SK-N-SH (cell line): ENCODE measurements at regions not wholly inside any gene's neighbourhood (a gene's known extent, or its start where the extent isn't known, plus 50 kb on each side); places are given as distances from the start of the nearest gene placed in this dataset.

Experiments
- CTCF ChIA-PET: fragments of 300-600, 350-600 bp; formaldehyde crosslinking; extraction: SDS; loops from one replicate; lab custom pipeline; 2021; lab: Yijun Ruan, JAX
- POLR2A ChIA-PET: fragments of 350-600 bp; sonication (Branson Sonifier 250); formaldehyde crosslinking; extraction: SDS; loops from one replicate; lab custom pipeline; 2020; ENCODE audit warnings: antibody characterized with exemption, inconsistent platforms; lab: Yijun Ruan, JAX
- DNase-seq: peaks from one replicate; pipeline ENCODE4 v3.0.0; 2012
- H2AFZ ChIP-seq: fragments of 200-600 bp; sonication (generic); 2 replicates; pipeline ENCODE4 v1.8.1; 2016; ENCODE audit warnings: antibody characterized with exemption, mild to moderate bottlenecking, low read depth
- H3F3A ChIP-seq: fragments of 200-600 bp; sonication (generic); replicated peaks from 2 replicates; pipeline ENCODE3; 2016; ENCODE audit warnings: antibody characterized with exemption, mild to moderate bottlenecking; ENCODE audit not compliant: insufficient read depth
- H3K27ac ChIP-seq, 2 experiments: fragments of 200-500 bp in 1 of 2; fragments of 200-600 bp in 1 of 2; sonication (Bioruptor generic) in 1 of 2; sonication (generic), shearing (Covaris generic) in 1 of 2; 2 replicates each; pipeline versions ENCODE4 v1.5.1 to v1.6.1; 2014 to 2016; ENCODE audit warnings: low read depth in 2 of 2, inconsistent platforms in 1 of 2, low read length in 1 of 2, mild to moderate bottlenecking in 1 of 2, mixed read lengths in 1 of 2
- H3K27me3 ChIP-seq: fragments of 200-600 bp; sonication (generic), shearing (Covaris generic); 2 replicates; pipeline ENCODE4 v1.6.1; 2016; ENCODE audit warnings: mixed run types; ENCODE audit not compliant: insufficient read depth
- H3K36me3 ChIP-seq, 2 experiments: fragments of 200-500 bp in 1 of 2; fragments of 200-600 bp in 1 of 2; sonication (Bioruptor generic) in 1 of 2; sonication (generic) in 1 of 2; replicated peaks in 1 of 2; 2 replicates each; pipeline versions ENCODE3 to v1.5.1; 2014 to 2016; ENCODE audit warnings: low read length in 1 of 2, mild to moderate bottlenecking in 1 of 2; ENCODE audit not compliant: insufficient read depth in 2 of 2, control insufficient read depth in 1 of 2
- H3K4me1 ChIP-seq, 2 experiments: fragments of 200-500 bp in 1 of 2; fragments of 200-600 bp in 1 of 2; sonication (Bioruptor generic) in 1 of 2; sonication (generic), shearing (Covaris generic) in 1 of 2; 2 replicates each; pipeline versions ENCODE4 v1.5.1 to v1.6.1; 2014 to 2016; ENCODE audit warnings: low read depth in 1 of 2, low read length in 1 of 2, mixed run types in 1 of 2; ENCODE audit not compliant: insufficient read depth in 2 of 2, control insufficient read depth in 1 of 2
- H3K4me2 ChIP-seq: fragments of 200-600 bp; sonication (generic), shearing (Covaris generic); 2 replicates; pipeline ENCODE4 v1.6.1; 2017; ENCODE audit warnings: mixed run types
- H3K4me3 ChIP-seq, 2 experiments: fragments of 200-500 bp in 1 of 2; fragments of 200-600 bp in 1 of 2; sonication (Bioruptor generic) in 1 of 2; sonication (generic), shearing (Covaris generic) in 1 of 2; 2 replicates each; pipeline versions ENCODE4 v1.5.1 to v1.8.1; 2014 to 2016; ENCODE audit warnings: low read depth in 2 of 2, inconsistent platforms in 1 of 2, low read length in 1 of 2, mild to moderate bottlenecking in 1 of 2, mixed read lengths in 1 of 2, moderate library complexity in 1 of 2
- H3K79me2 ChIP-seq: fragments of 200-600 bp; sonication (generic); 2 replicates; pipeline ENCODE4 v1.8.1; 2017; ENCODE audit warnings: mild to moderate bottlenecking; ENCODE audit not compliant: insufficient read depth
- H3K9ac ChIP-seq: fragments of 200-600 bp; sonication (generic); 2 replicates; pipeline ENCODE4 v1.6.1; 2017; ENCODE audit warnings: mixed run types
- H3K9me2 ChIP-seq: fragments of 200-600 bp; sonication (generic); 2 replicates; pipeline ENCODE4 v1.6.1; 2017; ENCODE audit warnings: mixed run types
- H3K9me3 ChIP-seq: fragments of 200-600 bp; sonication (generic); 2 replicates; pipeline ENCODE4 v1.6.1; 2017; ENCODE audit warnings: mixed run types, mild to moderate bottlenecking, moderate library complexity
- H4K20me1 ChIP-seq: fragments of 200-600 bp; sonication (generic); 2 replicates; pipeline ENCODE4 v1.6.1; 2017; ENCODE audit warnings: mild to moderate bottlenecking, mixed run types; ENCODE audit not compliant: insufficient read depth
- CHD2 ChIP-seq: fragments of 150-350 bp; IDR thresholded peaks from 2 replicates; pipeline ENCODE4 v1.6.1; 2018; ENCODE audit warnings: low read length; ENCODE audit not compliant: partially characterized antibody
- ELF1 ChIP-seq: IDR thresholded peaks from 2 replicates; pipeline ENCODE4 v1.4.0; 2012
- EZH2phosphoT487 ChIP-seq: fragments of 200-600 bp; sonication (generic); IDR thresholded peaks from 2 replicates; pipeline ENCODE4 v1.6.1; 2017; ENCODE audit warnings: low read depth, mixed run types, mild to moderate bottlenecking, antibody characterized with exemption, moderate library complexity, borderline replicate concordance
- FOSL2 ChIP-seq: IDR thresholded peaks from 2 replicates; pipeline ENCODE4 v1.4.0; 2012; ENCODE audit warnings: low read depth, mild to moderate bottlenecking, moderate library complexity, borderline replicate concordance
- MEF2A ChIP-seq: IDR thresholded peaks from 2 replicates; pipeline ENCODE4 v1.4.0; 2012; ENCODE audit warnings: low read depth, borderline replicate concordance
- MXI1 ChIP-seq: IDR thresholded peaks from 2 replicates; pipeline ENCODE4 v1.6.1; 2012; ENCODE audit warnings: mild to moderate bottlenecking, low read depth, low read length, improper control_type of control experiment
- NFIC ChIP-seq: IDR thresholded peaks from 2 replicates; pipeline ENCODE4 v1.4.0; 2012; ENCODE audit warnings: borderline replicate concordance
- NRF1 ChIP-seq: IDR thresholded peaks from 2 replicates; pipeline ENCODE4 v1.6.1; 2012; ENCODE audit warnings: low read depth, mild to moderate bottlenecking, low read length
- RAD21 ChIP-seq: IDR thresholded peaks from 2 replicates; pipeline ENCODE4 v1.6.1; 2012; ENCODE audit warnings: mild to moderate bottlenecking, low read length
- RFX5 ChIP-seq: IDR thresholded peaks from 2 replicates; pipeline ENCODE4 v1.6.1; 2012; ENCODE audit warnings: mild to moderate bottlenecking, improper control_type of control experiment, low read length
- RXRA ChIP-seq: IDR thresholded peaks from 2 replicates; pipeline ENCODE4 v1.4.0; 2012; ENCODE audit warnings: low read depth, mild to moderate bottlenecking, borderline replicate concordance
- SMC3 ChIP-seq: IDR thresholded peaks from 2 replicates; pipeline ENCODE4 v1.6.1; 2012; ENCODE audit warnings: low read depth, low read length, improper control_type of control experiment
- TAF1 ChIP-seq: IDR thresholded peaks from 2 replicates; pipeline ENCODE4 v1.6.1; 2012; ENCODE audit warnings: low read depth, mild to moderate bottlenecking, low read length, moderate library complexity, borderline replicate concordance
- TCF12 ChIP-seq: IDR thresholded peaks from 2 replicates; pipeline ENCODE4 v1.4.0; 2012
- TEAD4 ChIP-seq: IDR thresholded peaks from 2 replicates; pipeline ENCODE4 v1.4.0; 2012; ENCODE audit warnings: mild to moderate bottlenecking, borderline replicate concordance; ENCODE audit not compliant: insufficient read depth
- WGBS: methylation state at CpG from one replicate; pipeline ENCODE4 v1.1.6; 2017; ENCODE audit warnings: low lambda C conversion rate; 5-methylcytosine and 5-hydroxymethylcytosine counted together
- TF ChIP-seq, protein P1 (sequence below): IDR thresholded peaks from 2 replicates; pipeline ENCODE4 v1.4.0; 2012; ENCODE audit warnings: low read depth, borderline replicate concordance
- TF ChIP-seq, protein P2 (sequence below): IDR thresholded peaks from 2 replicates; pipeline ENCODE4 v1.4.0; 2012; ENCODE audit warnings: low read depth, borderline replicate concordance
- TF ChIP-seq, protein P3 (sequence below): IDR thresholded peaks from 2 replicates; pipeline ENCODE4 v1.6.1; 2012; ENCODE audit warnings: mild to moderate bottlenecking, low read depth, low read length, moderate library complexity
- TF ChIP-seq, protein P4 (sequence below): fragments of 150-350 bp; IDR thresholded peaks from 2 replicates; pipeline ENCODE4 v1.6.1; 2016; ENCODE audit warnings: mild to moderate bottlenecking, low read depth, low read length

DNA sequence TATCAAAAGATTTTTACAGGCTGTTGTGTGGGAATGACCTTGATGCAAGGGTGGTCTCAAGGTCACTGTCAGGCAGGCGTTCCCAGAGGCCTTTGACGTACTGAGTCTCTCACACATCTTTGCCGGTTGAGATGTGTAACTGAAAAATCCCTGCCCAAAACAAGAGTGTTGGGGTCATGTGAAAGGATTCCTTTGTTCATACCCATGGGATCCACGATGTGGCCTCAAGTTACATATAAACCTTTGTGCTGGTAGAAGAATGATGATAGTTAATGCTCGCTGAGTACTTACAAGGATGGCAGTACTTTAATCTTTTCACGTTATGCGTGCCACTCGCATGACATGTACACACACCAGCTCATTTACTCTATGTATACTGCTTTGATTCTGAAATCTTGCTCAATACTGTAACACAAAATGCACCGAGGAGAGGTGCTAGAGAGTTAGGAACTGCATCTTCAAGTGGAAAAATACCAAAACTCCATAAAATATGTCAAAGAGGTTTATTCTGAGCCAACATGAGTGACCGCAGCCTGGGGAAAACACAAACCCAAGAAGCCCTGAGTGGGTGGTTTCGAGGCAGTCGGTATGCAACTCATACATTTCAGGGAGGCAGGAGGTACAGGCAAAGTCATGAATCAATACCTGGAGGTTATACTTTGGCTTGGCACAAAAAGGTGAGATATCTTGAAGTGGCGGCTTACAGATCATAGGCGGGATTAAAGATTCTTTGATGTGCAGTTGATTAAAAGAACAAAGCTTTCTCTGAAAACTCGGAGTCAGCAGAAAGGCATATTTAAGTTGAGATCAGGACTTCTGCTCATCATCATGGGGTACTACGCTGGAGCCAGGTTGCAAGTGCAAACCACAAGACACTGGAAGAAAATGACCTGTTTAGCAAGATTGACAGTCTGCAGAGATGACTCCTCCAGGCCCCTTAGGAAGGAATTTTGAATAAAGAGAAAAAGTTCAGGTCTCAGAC lies 87.4 kb upstream of the ARHGEF7 start:
- Histone ChIP-seq H4K20me1 (no peaks in the 10 kb centered on the region), H3K4me3 (no peak overlapping the region), H3K4me1 (no peaks in the 10 kb centered on the region), H3K9ac (no peak overlapping the region), H3K9me3 (no peaks in the 10 kb centered on the region), H3K4me2 (no peak overlapping the region), H3K36me3 (no peaks in the 10 kb centered on the region), H3K9me2 (no peaks in the 10 kb centered on the region), H3K27ac (no peak overlapping the region), H3F3A (no peaks in the 10 kb centered on the region), H3K27me3 (no peaks in the 10 kb centered on the region), H2AFZ (no peak overlapping the region), H3K79me2 (no peaks in the 10 kb centered on the region)
- TF ChIP-seq ELF1, result no peak
- TF ChIP-seq RFX5, result no peak
- no peak for TF ChIP-seq TEAD4
- TF ChIP-seq EZH2phosphoT487, result no peak
- TF ChIP-seq, protein P1, sequence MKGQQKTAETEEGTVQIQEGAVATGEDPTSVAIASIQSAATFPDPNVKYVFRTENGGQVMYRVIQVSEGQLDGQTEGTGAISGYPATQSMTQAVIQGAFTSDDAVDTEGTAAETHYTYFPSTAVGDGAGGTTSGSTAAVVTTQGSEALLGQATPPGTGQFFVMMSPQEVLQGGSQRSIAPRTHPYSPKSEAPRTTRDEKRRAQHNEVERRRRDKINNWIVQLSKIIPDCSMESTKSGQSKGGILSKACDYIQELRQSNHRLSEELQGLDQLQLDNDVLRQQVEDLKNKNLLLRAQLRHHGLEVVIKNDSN, result no peak
- TF ChIP-seq, protein P2, sequence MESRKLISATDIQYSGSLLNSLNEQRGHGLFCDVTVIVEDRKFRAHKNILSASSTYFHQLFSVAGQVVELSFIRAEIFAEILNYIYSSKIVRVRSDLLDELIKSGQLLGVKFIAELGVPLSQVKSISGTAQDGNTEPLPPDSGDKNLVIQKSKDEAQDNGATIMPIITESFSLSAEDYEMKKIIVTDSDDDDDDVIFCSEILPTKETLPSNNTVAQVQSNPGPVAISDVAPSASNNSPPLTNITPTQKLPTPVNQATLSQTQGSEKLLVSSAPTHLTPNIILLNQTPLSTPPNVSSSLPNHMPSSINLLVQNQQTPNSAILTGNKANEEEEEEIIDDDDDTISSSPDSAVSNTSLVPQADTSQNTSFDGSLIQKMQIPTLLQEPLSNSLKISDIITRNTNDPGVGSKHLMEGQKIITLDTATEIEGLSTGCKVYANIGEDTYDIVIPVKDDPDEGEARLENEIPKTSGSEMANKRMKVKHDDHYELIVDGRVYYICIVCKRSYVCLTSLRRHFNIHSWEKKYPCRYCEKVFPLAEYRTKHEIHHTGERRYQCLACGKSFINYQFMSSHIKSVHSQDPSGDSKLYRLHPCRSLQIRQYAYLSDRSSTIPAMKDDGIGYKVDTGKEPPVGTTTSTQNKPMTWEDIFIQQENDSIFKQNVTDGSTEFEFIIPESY, result no peak
- TF ChIP-seq TAF1, result no peak
- TF ChIP-seq MXI1, result no peak
- no peak for TF ChIP-seq NFIC
- 64% methylated on average over 16 of the region's 16 CpGs for WGBS
- CTCF ChIA-PET, result interaction anchor here (0.7 kb wide), 1 partner anchor 412 kb away, joined by 3 read pairs; no protein-coding TSS in a partner anchor
- no peak for DNase-seq
- POLR2A ChIA-PET, result no interaction called here

DNA sequence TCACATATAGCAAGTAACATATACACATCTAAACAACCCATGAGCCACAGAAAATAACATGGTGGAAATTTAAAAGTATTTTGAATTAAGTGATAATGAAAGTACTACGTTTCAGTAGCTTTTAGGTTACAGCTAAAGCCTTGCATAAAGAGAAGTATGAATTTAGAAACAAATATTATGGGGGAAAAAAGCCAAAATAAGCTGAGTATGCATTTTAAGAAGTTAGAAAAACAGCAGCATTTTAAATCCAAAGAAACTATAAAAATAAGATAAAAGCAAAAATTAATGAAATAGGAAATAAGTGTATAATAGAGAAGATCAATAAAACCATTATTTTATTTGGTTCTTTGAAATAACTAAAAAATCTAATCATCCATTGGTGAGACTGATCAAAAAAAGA lies 89.8 kb upstream of the ARHGEF7 start:
- DNase-seq, result no peak
- Histone ChIP-seq H3F3A (no peaks in the 10 kb centered on the region), H3K27me3 (no peaks in the 10 kb centered on the region), H3K9me3 (0 out of 2 replicates have a peak, but pooled peaks cover 10% of the 10 kb centered on the region), H3K9ac (no peak overlapping the region), H2AFZ (no peak overlapping the region), H3K4me2 (no peak overlapping the region), H3K79me2 (no peaks in the 10 kb centered on the region), H3K36me3 (no peaks in the 10 kb centered on the region), H3K4me3 (no peak overlapping the region), H4K20me1 (no peaks in the 10 kb centered on the region), H3K27ac (no peak overlapping the region), H3K4me1 (no peaks in the 10 kb centered on the region), H3K9me2 (no peaks in the 10 kb centered on the region)
- WGBS, result 2% methylated on average over 1 of the region's 1 CpG
- POLR2A ChIA-PET, result no interaction called here
- CTCF ChIA-PET, result no interaction called here
- TF ChIP-seq TEAD4 (no peak), RFX5 (no peak), NRF1 (no peak), FOSL2 (no peak), EZH2phosphoT487 (no peak), MEF2A (no peak), RXRA (no peak), SMC3 (no peak), CHD2 (no peak), TCF12 (no peak), MXI1 (no peak), RAD21 (no peak)
- TF ChIP-seq, protein P3, sequence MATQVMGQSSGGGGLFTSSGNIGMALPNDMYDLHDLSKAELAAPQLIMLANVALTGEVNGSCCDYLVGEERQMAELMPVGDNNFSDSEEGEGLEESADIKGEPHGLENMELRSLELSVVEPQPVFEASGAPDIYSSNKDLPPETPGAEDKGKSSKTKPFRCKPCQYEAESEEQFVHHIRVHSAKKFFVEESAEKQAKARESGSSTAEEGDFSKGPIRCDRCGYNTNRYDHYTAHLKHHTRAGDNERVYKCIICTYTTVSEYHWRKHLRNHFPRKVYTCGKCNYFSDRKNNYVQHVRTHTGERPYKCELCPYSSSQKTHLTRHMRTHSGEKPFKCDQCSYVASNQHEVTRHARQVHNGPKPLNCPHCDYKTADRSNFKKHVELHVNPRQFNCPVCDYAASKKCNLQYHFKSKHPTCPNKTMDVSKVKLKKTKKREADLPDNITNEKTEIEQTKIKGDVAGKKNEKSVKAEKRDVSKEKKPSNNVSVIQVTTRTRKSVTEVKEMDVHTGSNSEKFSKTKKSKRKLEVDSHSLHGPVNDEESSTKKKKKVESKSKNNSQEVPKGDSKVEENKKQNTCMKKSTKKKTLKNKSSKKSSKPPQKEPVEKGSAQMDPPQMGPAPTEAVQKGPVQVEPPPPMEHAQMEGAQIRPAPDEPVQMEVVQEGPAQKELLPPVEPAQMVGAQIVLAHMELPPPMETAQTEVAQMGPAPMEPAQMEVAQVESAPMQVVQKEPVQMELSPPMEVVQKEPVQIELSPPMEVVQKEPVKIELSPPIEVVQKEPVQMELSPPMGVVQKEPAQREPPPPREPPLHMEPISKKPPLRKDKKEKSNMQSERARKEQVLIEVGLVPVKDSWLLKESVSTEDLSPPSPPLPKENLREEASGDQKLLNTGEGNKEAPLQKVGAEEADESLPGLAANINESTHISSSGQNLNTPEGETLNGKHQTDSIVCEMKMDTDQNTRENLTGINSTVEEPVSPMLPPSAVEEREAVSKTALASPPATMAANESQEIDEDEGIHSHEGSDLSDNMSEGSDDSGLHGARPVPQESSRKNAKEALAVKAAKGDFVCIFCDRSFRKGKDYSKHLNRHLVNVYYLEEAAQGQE, result no peak
- TF ChIP-seq, protein P4, sequence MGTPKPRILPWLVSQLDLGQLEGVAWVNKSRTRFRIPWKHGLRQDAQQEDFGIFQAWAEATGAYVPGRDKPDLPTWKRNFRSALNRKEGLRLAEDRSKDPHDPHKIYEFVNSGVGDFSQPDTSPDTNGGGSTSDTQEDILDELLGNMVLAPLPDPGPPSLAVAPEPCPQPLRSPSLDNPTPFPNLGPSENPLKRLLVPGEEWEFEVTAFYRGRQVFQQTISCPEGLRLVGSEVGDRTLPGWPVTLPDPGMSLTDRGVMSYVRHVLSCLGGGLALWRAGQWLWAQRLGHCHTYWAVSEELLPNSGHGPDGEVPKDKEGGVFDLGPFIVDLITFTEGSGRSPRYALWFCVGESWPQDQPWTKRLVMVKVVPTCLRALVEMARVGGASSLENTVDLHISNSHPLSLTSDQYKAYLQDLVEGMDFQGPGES, result no peak
